ENCODE measurements at regions not wholly inside any gene's neighbourhood (a gene's known extent, or its start where the extent isn't known, plus 50 kb on each side); places are given as distances from the start of the nearest gene placed in this dataset.
"Not testable (repeated sequence)": the region's sequence is repeated elsewhere in the genome, so short reads cannot be mapped to it uniquely, and the experiment has no call there.

GRCh38 chr10:80720549-80720948, 182.8 kb downstream of the SH2D4B start:
- no peak for TF ChIP-seq CTCF (IDR thresholded peaks at IDR 0.05; ENCODE audit: insufficient read depth, low read depth, low read length)
- no peak overlapping the region for H3K4me3 ChIP-seq (ENCODE audit: low read depth, low read length)
- no peak for DNase-seq (ENCODE audit: low read depth)

GRCh38 chr10:80728354-80728753, 190.7 kb downstream of the SH2D4B start:
- H3K4me3 ChIP-seq (ENCODE audit: low read depth, low read length); DNase-seq (ENCODE audit: low read depth): not testable (repeated sequence)

- no peak for TF ChIP-seq CTCF (IDR thresholded peaks at IDR 0.05; ENCODE audit: insufficient read depth, low read depth, low read length)
- DNase-seq (ENCODE audit: low read depth): no peak
- H3K4me3 ChIP-seq (ENCODE audit: low read depth, low read length): no peak overlapping the region
These were observed 192.2 kb downstream of the SH2D4B start for GRCh38 chr10:80729896-80730295.

- no peak overlapping the region for H3K4me3 ChIP-seq (ENCODE audit: low read depth, low read length)
- no peak for TF ChIP-seq CTCF (IDR thresholded peaks at IDR 0.05; ENCODE audit: insufficient read depth, low read depth, low read length)
- no peak for DNase-seq (ENCODE audit: low read depth)
These were observed 192.8 kb downstream of the SH2D4B start for GRCh38 chr10:80730522-80730921.

GRCh38 chr10:80734589-80734988, 196.9 kb downstream of the SH2D4B start:
- TF ChIP-seq CTCF (IDR thresholded peaks at IDR 0.05; ENCODE audit: insufficient read depth, low read depth, low read length): no peak
- no peak for DNase-seq (ENCODE audit: low read depth)

GRCh38 chr10:80737209-80737608, 199.5 kb downstream of the SH2D4B start:
- TF ChIP-seq CTCF (IDR thresholded peaks at IDR 0.05; ENCODE audit: insufficient read depth, low read depth, low read length): no peak
- no peak overlapping the region for H3K4me3 ChIP-seq (ENCODE audit: low read depth, low read length)
- DNase-seq (ENCODE audit: low read depth): no peak

More at GRCh38 chr10:80734589-80734988, 196.9 kb downstream of the SH2D4B start:
- no peak overlapping the region for H3K4me3 ChIP-seq (ENCODE audit: low read depth, low read length)

GRCh38 chr10:80739328-80739727, 201.6 kb downstream of the SH2D4B start:
- DNase-seq (ENCODE audit: low read depth): no peak
- H3K4me3 ChIP-seq (ENCODE audit: low read depth, low read length): no peak overlapping the region
- TF ChIP-seq CTCF (IDR thresholded peaks at IDR 0.05; ENCODE audit: insufficient read depth, low read depth, low read length): no peak

All from fibroblast of villous mesenchyme (primary cell).